Activated B cell treated with CpG ODN at 0.5 μM for 24 hours (primary cell): ENCODE measurements at regions not wholly inside any gene's neighbourhood (a gene's known extent, or its start where the extent isn't known, plus 50 kb on each side); places are given as distances from the start of the nearest gene placed in this dataset.

ENCODE experiments used
- ATAC-seq: fragments of 200-7000 bp; cut with Tn5 transposase; one replicate; pipeline ENCODE4 v1.10.0; 2021; ENCODE audit warnings: low read depth, mild to moderate bottlenecking, moderate library complexity
- CTCF ChIA-PET: fragments of 350-600 bp; sonication (Branson Sonifier 250); formaldehyde crosslinking; loops from one replicate; lab custom pipeline; 2021; ENCODE audit warnings: antibody characterized with exemption; lab: Charles Lee
- POLR2A ChIA-PET: fragments of 350-600 bp; sonication (Branson Sonifier 250); formaldehyde crosslinking; loops from one replicate; lab custom pipeline; 2021; ENCODE audit warnings: antibody characterized with exemption; lab: Charles Lee
- DNase-seq: peaks from one replicate; pipeline ENCODE4 v3.0.0; 2022
- H3K27ac Mint-ChIP-seq: one replicate; pipeline ENCODE4 v1.8.0; 2020; ENCODE audit warnings: mixed read lengths
- H3K27me3 Mint-ChIP-seq: one replicate; pipeline ENCODE4 v1.8.0; 2021; ENCODE audit warnings: mixed read lengths
- H3K36me3 Mint-ChIP-seq: one replicate; pipeline ENCODE4 v1.8.0; 2021; ENCODE audit warnings: low read depth, mixed read lengths
- H3K4me1 Mint-ChIP-seq: one replicate; pipeline ENCODE4 v1.8.0; 2021; ENCODE audit warnings: mixed read lengths
- H3K4me3 Mint-ChIP-seq: one replicate; pipeline ENCODE4 v1.8.0; 2020; ENCODE audit warnings: mild to moderate bottlenecking, mixed read lengths
- H3K9me3 Mint-ChIP-seq: one replicate; pipeline ENCODE4 v1.8.0; 2020; ENCODE audit warnings: mixed read lengths
- CTCF ChIP-seq: fragments of 200-600 bp; IDR thresholded peaks from one replicate; pipeline ENCODE4 v1.8.0; 2022; ENCODE audit warnings: antibody characterized with exemption, mild to moderate bottlenecking
- intact Hi-C: fragments of 100-400 bp; cut with micrococcal nuclease; formaldehyde crosslinking; loops from one replicate; pipeline ENCODE4 v1.15.1; 2024

- intact Hi-C loops: no loop called here
Observed at GRCh38 chr10:10871352-10871751, 146.3 kb upstream of the CELF2 start.

GRCh38 chr10:10872035-10872673, 145.5 kb upstream of the CELF2 start:
- Mint-ChIP-seq H3K4me3 (no peak overlapping the region), H3K27me3 (peaks cover 19% of the 10 kb centered on the region), H3K4me1 (peaks cover 6% of the 10 kb centered on the region), H3K9me3 (no peaks in the 10 kb centered on the region), H3K36me3 (no peaks in the 10 kb centered on the region), H3K27ac (no peak overlapping the region)
- intact Hi-C loops: no loop called here
- no peak for TF ChIP-seq CTCF
- no peak for DNase-seq
- ChIA-PET POLR2A (no interaction called here), CTCF (no interaction called here)
- ATAC-seq: no peak

More at GRCh38 chr10:10871352-10871751, 146.3 kb upstream of the CELF2 start:
- H3K27ac Mint-ChIP-seq: no peak overlapping the region
- ChIA-PET POLR2A (no interaction called here), CTCF (no interaction called here)
- DNase-seq (no peak), ATAC-seq (no peak)
- H3K9me3 Mint-ChIP-seq: no peaks in the 10 kb centered on the region
- no peak overlapping the region for H3K4me3 Mint-ChIP-seq
- peaks cover 6% of the 10 kb centered on the region for H3K4me1 Mint-ChIP-seq
- H3K36me3 Mint-ChIP-seq: no peaks in the 10 kb centered on the region
- H3K27me3 Mint-ChIP-seq: peaks cover 17% of the 10 kb centered on the region
- no peak for TF ChIP-seq CTCF

GRCh38 chr10:10872764-10873163, 144.9 kb upstream of the CELF2 start:
- no peak for DNase-seq
- ChIA-PET CTCF (no interaction called here), POLR2A (no interaction called here)
- Mint-ChIP-seq H3K9me3 (no peaks in the 10 kb centered on the region), H3K27me3 (peaks cover 17% of the 10 kb centered on the region), H3K4me1 (peaks cover 6% of the 10 kb centered on the region), H3K36me3 (no peaks in the 10 kb centered on the region), H3K4me3 (no peak overlapping the region), H3K27ac (no peak overlapping the region)
- no peak for ATAC-seq
- no peak for TF ChIP-seq CTCF
- intact Hi-C loops: no loop called here

- H3K4me3 Mint-ChIP-seq: no peak overlapping the region
- DNase-seq (no peak), ATAC-seq (no peak)
- no peaks in the 10 kb centered on the region for H3K9me3 Mint-ChIP-seq
- intact Hi-C loops: no loop called here
- H3K4me1 Mint-ChIP-seq: peaks cover 6% of the 10 kb centered on the region
- peaks cover 17% of the 10 kb centered on the region for H3K27me3 Mint-ChIP-seq
- no peak for TF ChIP-seq CTCF
- H3K27ac Mint-ChIP-seq: no peak overlapping the region
- no peaks in the 10 kb centered on the region for H3K36me3 Mint-ChIP-seq
- POLR2A ChIA-PET: no interaction called here
- CTCF ChIA-PET: no interaction called here
Observed at GRCh38 chr10:10873289-10873688, 144.4 kb upstream of the CELF2 start.

GRCh38 chr10:10873915-10874314, 143.8 kb upstream of the CELF2 start:
- ChIA-PET POLR2A (no interaction called here), CTCF (no interaction called here)
- H3K4me1 Mint-ChIP-seq: peaks cover 6% of the 10 kb centered on the region
- TF ChIP-seq CTCF: no peak
- intact Hi-C loops: no loop called here
- H3K27ac Mint-ChIP-seq: no peak overlapping the region
- no peak overlapping the region for H3K4me3 Mint-ChIP-seq
- DNase-seq (no peak), ATAC-seq (no peak)
- H3K36me3 Mint-ChIP-seq: no peaks in the 10 kb centered on the region
- H3K27me3 Mint-ChIP-seq: peaks cover 17% of the 10 kb centered on the region
- no peaks in the 10 kb centered on the region for H3K9me3 Mint-ChIP-seq
